ENCODE measurements at regions not wholly inside any gene's neighbourhood (a gene's known extent, or its start where the extent isn't known, plus 50 kb on each side); places are given as distances from the start of the nearest gene placed in this dataset.
"Not testable (repeated sequence)": the region's sequence is repeated elsewhere in the genome, so short reads cannot be mapped to it uniquely, and the experiment has no call there.

DNA sequence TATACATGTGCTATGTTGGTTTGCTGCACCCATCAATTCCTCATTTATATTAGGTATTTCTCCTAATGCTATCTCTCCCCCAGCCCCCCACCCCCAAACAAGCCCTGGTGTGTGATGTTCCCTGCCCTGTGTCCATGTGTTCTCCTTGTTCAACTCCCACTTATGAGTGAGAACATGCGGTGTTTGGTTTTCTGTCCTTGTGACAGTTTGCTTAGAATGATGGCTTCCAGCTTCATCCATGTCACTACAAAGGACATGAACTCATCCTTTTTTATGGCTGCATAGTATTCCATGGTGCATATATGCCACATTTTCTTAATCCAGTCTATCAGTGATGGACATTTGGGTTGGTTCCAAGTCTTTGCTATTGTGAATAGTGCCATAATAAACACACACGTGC, 68.4 kb upstream of the TOP3B start:
- not testable (repeated sequence) for TF ChIP-seq POLR2AphosphoS5 (IDR thresholded peaks at IDR 0.05; ENCODE audit: low read depth, low read length); CTCF (IDR thresholded peaks at IDR 0.05; ENCODE audit: control extremely low read depth in 1 of 3, insufficient read depth in 1 of 3, low read depth in 1 of 3, low read length in 3 of 3); ZNF274 (IDR thresholded peaks at IDR 0.05; ENCODE audit: borderline replicate concordance, extremely low read depth, low read length); POLR2A (IDR thresholded peaks at IDR 0.05; ENCODE audit: control extremely low read depth in 1 of 2, low read depth in 2 of 2, low read length in 2 of 2); TBP (IDR thresholded peaks at IDR 0.05; ENCODE audit: low read depth, low read length); EP300 (IDR thresholded peaks at IDR 0.05; ENCODE audit: borderline replicate concordance in 1 of 2, low read depth in 2 of 2, low read length in 2 of 2); EZH2 (IDR thresholded peaks at IDR 0.05; ENCODE audit: low read depth, low read length, severe bottlenecking); BRCA1 (IDR thresholded peaks at IDR 0.05; ENCODE audit: low read depth, low read length); GABPA (IDR thresholded peaks at IDR 0.05; ENCODE audit: borderline replicate concordance, insufficient read depth, low read length); MAX (IDR thresholded peaks at IDR 0.05); SIN3A (conservative IDR thresholded peaks at IDR 0.05 in 1 of 2, IDR thresholded peaks at IDR 0.05 in 1 of 2; ENCODE audit: low read depth in 1 of 2, low read length in 2 of 2); EGR1 (IDR thresholded peaks at IDR 0.05; ENCODE audit: borderline replicate concordance, low read depth, low read length); CBX5 (IDR thresholded peaks at IDR 0.05; ENCODE audit: low read depth, low read length); KDM1A (IDR thresholded peaks at IDR 0.05; ENCODE audit: borderline replicate concordance, low read length)
